MCF 10A (cell line): ENCODE measurements at regions not wholly inside any gene's neighbourhood (a gene's known extent, or its start where the extent isn't known, plus 50 kb on each side); places are given as distances from the start of the nearest gene placed in this dataset.

ENCODE experiments used
- BruUV-seq: library from RNA; stranded (reverse); fragments of 400-500 nt; replicated peaks from 2 replicates; lab custom pipeline; 2021; lab: Mats Ljungman, UMichigan
- CTCF ChIA-PET: fragments of 300-600 bp; sonication (Branson Sonifier 250); formaldehyde crosslinking; extraction: SDS; loops from one replicate; lab custom pipeline; 2021; ENCODE audit warnings: antibody characterized with exemption, inconsistent platforms; lab: Yijun Ruan, JAX
- POLR2A ChIA-PET: fragments of 300-600, 350-650 bp; sonication (Branson Sonifier 250); formaldehyde crosslinking; extraction: SDS; loops from one replicate; lab custom pipeline; 2020; ENCODE audit warnings: antibody characterized with exemption, inconsistent platforms; lab: Yijun Ruan, JAX
- DNase-seq: peaks from one replicate; pipeline ENCODE4 v3.0.0-alpha.2; 2018; ENCODE audit not compliant: unreplicated experiment
- H3K27ac Mint-ChIP-seq: one replicate; pipeline ENCODE4 v1.8.0; 2022; ENCODE audit warnings: mild to moderate bottlenecking, low read depth, mixed read lengths; ENCODE audit not compliant: unreplicated experiment
- H3K27me3 Mint-ChIP-seq: one replicate; pipeline ENCODE4 v1.8.0; 2022; ENCODE audit warnings: mixed read lengths; ENCODE audit not compliant: insufficient read depth, unreplicated experiment
- H3K36me3 Mint-ChIP-seq: one replicate; pipeline ENCODE4 v1.8.0; 2022; ENCODE audit warnings: mild to moderate bottlenecking, moderate library complexity, mixed read lengths; ENCODE audit not compliant: insufficient read depth, unreplicated experiment
- H3K4me1 Mint-ChIP-seq: one replicate; pipeline ENCODE4 v1.8.0; 2022; ENCODE audit warnings: mixed read lengths; ENCODE audit not compliant: insufficient read depth, unreplicated experiment
- H3K4me3 Mint-ChIP-seq: one replicate; pipeline ENCODE4 v1.8.0; 2022; ENCODE audit warnings: mild to moderate bottlenecking, moderate library complexity, mixed read lengths; ENCODE audit not compliant: unreplicated experiment
- H3K9me3 Mint-ChIP-seq: one replicate; pipeline ENCODE4 v1.8.0; 2022; ENCODE audit warnings: mixed read lengths; ENCODE audit not compliant: unreplicated experiment
- intact Hi-C: fragments of 100-400 bp; cut with micrococcal nuclease; formaldehyde crosslinking; loops from 2 replicates; pipeline ENCODE4 v1.14.1; 2022
- TF ChIP-seq, protein P1 (sequence below): fragments of 200-600 bp; IDR thresholded peaks from one replicate; pipeline ENCODE4 v1.8.0; 2022; ENCODE audit warnings: antibody characterized with exemption, mild to moderate bottlenecking; ENCODE audit not compliant: unreplicated experiment

- intact Hi-C loops: no loop called here
- DNase-seq: peak; percentile 6
- no TSS peak for BruUV-seq
- H3K9me3 Mint-ChIP-seq: no peaks in the 10 kb centered on the region
- no peaks in the 10 kb centered on the region for H3K4me1 Mint-ChIP-seq
- TF ChIP-seq, protein P1, sequence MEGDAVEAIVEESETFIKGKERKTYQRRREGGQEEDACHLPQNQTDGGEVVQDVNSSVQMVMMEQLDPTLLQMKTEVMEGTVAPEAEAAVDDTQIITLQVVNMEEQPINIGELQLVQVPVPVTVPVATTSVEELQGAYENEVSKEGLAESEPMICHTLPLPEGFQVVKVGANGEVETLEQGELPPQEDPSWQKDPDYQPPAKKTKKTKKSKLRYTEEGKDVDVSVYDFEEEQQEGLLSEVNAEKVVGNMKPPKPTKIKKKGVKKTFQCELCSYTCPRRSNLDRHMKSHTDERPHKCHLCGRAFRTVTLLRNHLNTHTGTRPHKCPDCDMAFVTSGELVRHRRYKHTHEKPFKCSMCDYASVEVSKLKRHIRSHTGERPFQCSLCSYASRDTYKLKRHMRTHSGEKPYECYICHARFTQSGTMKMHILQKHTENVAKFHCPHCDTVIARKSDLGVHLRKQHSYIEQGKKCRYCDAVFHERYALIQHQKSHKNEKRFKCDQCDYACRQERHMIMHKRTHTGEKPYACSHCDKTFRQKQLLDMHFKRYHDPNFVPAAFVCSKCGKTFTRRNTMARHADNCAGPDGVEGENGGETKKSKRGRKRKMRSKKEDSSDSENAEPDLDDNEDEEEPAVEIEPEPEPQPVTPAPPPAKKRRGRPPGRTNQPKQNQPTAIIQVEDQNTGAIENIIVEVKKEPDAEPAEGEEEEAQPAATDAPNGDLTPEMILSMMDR: no peak
- no peak overlapping the region for H3K4me3 Mint-ChIP-seq
- ChIA-PET CTCF (interaction anchor here (1.0 to 1.3 kb wide), 2 partner anchors 101 to 754 kb away, joined by 4 to 6 read pairs; no protein-coding TSS in a partner anchor), POLR2A (no interaction called here)
- H3K27ac Mint-ChIP-seq: no peak overlapping the region
- no peaks in the 10 kb centered on the region for H3K27me3 Mint-ChIP-seq
- H3K36me3 Mint-ChIP-seq: no peaks in the 10 kb centered on the region
Observed at GRCh38 chr1:118254491-118255425, 69.7 kb upstream of the SPAG17 start.

- Mint-ChIP-seq H3K4me1 (no peaks in the 10 kb centered on the region), H3K36me3 (no peaks in the 10 kb centered on the region), H3K27ac (no peak overlapping the region), H3K27me3 (no peaks in the 10 kb centered on the region), H3K4me3 (no peak overlapping the region), H3K9me3 (no peaks in the 10 kb centered on the region)
- no peak for DNase-seq
- TF ChIP-seq, protein P1: no peak
- BruUV-seq: no TSS peak
- CTCF ChIA-PET: interaction anchor here (0.6 to 1.3 kb wide), 3 partner anchors 10 to 755 kb away, joined by 4 read pairs; no protein-coding TSS in a partner anchor
- POLR2A ChIA-PET: interaction anchor here (0.6 kb wide), 1 partner anchor 87 kb away, joined by 3 read pairs; no protein-coding TSS in a partner anchor
- intact Hi-C loops: no loop called here
Observed at GRCh38 chr1:118254001-118254400, 69.0 kb upstream of the SPAG17 start.

GRCh38 chr1:118253053-118253915 is 68.3 kb upstream of the SPAG17 start:
- CTCF ChIA-PET: interaction anchor here (0.6 to 1.2 kb wide), 3 partner anchors 10 to 85 kb away, joined by 3 to 4 read pairs (median 4); no protein-coding TSS in a partner anchor
- Mint-ChIP-seq H3K4me3 (no peak overlapping the region), H3K36me3 (no peaks in the 10 kb centered on the region), H3K27me3 (no peaks in the 10 kb centered on the region), H3K27ac (no peak overlapping the region), H3K9me3 (no peaks in the 10 kb centered on the region), H3K4me1 (no peaks in the 10 kb centered on the region)
- TF ChIP-seq, protein P1: no peak
- intact Hi-C loops: no loop called here
- POLR2A ChIA-PET: interaction anchor here (0.6 kb wide), 1 partner anchor 86 kb away, joined by 3 read pairs; no protein-coding TSS in a partner anchor
- BruUV-seq: no TSS peak
- no peak for DNase-seq
